D721Med (cell line): ENCODE measurements at regions not wholly inside any gene's neighbourhood (a gene's known extent, or its start where the extent isn't known, plus 50 kb on each side); places are given as distances from the start of the nearest gene placed in this dataset.
A peak's percentile ranks its signal among the peaks of the same experiment; 100 is the strongest.

Experiments
- DNase-seq: peaks from one replicate; pipeline ENCODE4 v3.0.0; 2011; ENCODE audit warnings: low spot score; ENCODE audit not compliant: insufficient read length
- FAIRE-seq: peaks from 2 replicates; lab custom pipeline; 2011; peaks lifted over from hg19 to GRCh38; lab: Jason Lieb, UNC
- CTCF ChIP-seq: IDR thresholded peaks from 2 replicates; pipeline ENCODE4 v1.5.1; 2012; ENCODE audit warnings: mild to moderate bottlenecking, control low read depth; ENCODE audit not compliant: insufficient read depth; ENCODE audit errors: missing control alignments

GRCh38 chr2:144085016-144085415 is 434.9 kb downstream of the ZEB2 start:
- no peak for TF ChIP-seq CTCF
- FAIRE-seq: no peak

GRCh38 chr2:144084114-144084661 is 435.7 kb downstream of the ZEB2 start:
- FAIRE-seq (no peak), DNase-seq (no peak)
- no peak for TF ChIP-seq CTCF

More at GRCh38 chr2:144085016-144085415, 434.9 kb downstream of the ZEB2 start:
- no peak for DNase-seq

- FAIRE-seq: no peak
- no peak for DNase-seq
- no peak for TF ChIP-seq CTCF
Measured at GRCh38 chr2:144083211-144083610, 436.7 kb downstream of the ZEB2 start.

- no peak for FAIRE-seq
- TF ChIP-seq CTCF: no peak
- DNase-seq: no peak
Measured at GRCh38 chr2:144082777-144083176, 437.1 kb downstream of the ZEB2 start.

GRCh38 chr2:144082327-144082726 is 437.6 kb downstream of the ZEB2 start:
- FAIRE-seq (no peak), DNase-seq (no peak)
- TF ChIP-seq CTCF: no peak

- no peak for DNase-seq
- FAIRE-seq: no peak
- no peak for TF ChIP-seq CTCF
Measured at GRCh38 chr2:144081272-144081671, 438.6 kb downstream of the ZEB2 start.

- no peak for TF ChIP-seq CTCF
- DNase-seq (no peak), FAIRE-seq (peak; percentile 32)
Measured at GRCh38 chr2:144079803-144080202, 440.1 kb downstream of the ZEB2 start.
